ENCODE measurements at regions not wholly inside any gene's neighbourhood (a gene's known extent, or its start where the extent isn't known, plus 50 kb on each side); places are given as distances from the start of the nearest gene placed in this dataset.
A peak's percentile ranks its signal among the peaks of the same experiment; 100 is the strongest.

- POLR2A ChIA-PET (ENCODE audit: unreplicated experiment), result no interaction called here
- no peaks in the 10 kb centered on the region for H3K36me3 ChIP-seq (ENCODE audit: control insufficient read depth, insufficient read depth, low read length)
- CTCF ChIA-PET, result no interaction called here
- H4K91ac ChIP-seq (ENCODE audit: insufficient read depth, low read depth, low read length), result peak overlapping the region; percentile 76; the same call in 1 of the 2 replicates
- no peaks in the 10 kb centered on the region for H3K9me3 ChIP-seq (ENCODE audit: control insufficient read depth, insufficient read depth, low read length)
- H3K23ac ChIP-seq (ENCODE audit: low read depth, low read length), result no peak overlapping the region
- ATAC-seq (ENCODE audit: low read depth), result no peak
- H3K4ac ChIP-seq (ENCODE audit: low read depth, low read length), result peak overlapping the region; percentile 78
- in situ Hi-C loops (cut with MboI; ENCODE audit: low sequenced_read_pairs), result no loop called here
- H2AK5ac ChIP-seq (ENCODE audit: low read depth, low read length), result peak overlapping the region; percentile 75
- no peaks in the 10 kb centered on the region for H3K27me3 ChIP-seq (ENCODE audit: control insufficient read depth, insufficient read depth, low read length)
- dilution Hi-C loops (cut with HindIII; ENCODE audit: low sequenced_read_pairs, unreplicated experiment), result no loop called here
- H2BK120ac ChIP-seq (ENCODE audit: low read depth, low read length), result peak overlapping the region; percentile 55
- no CpG with 5 or more reads among the region's 2 CpGs for WGBS, 2 experiments (ENCODE audit: extremely low coverage in 2 of 2, insufficient read length in 1 of 2)
- no peak overlapping the region for H2AFZ ChIP-seq (replicated peaks; ENCODE audit: low read length, poor library complexity)
- H3K14ac ChIP-seq (replicated peaks; ENCODE audit: low read depth, low read length), result 0 out of 2 replicates have a peak overlapping the region, but pooled peaks have one; percentile 77
- intact Hi-C loops (cut with micrococcal nuclease), result loop anchor here (2.0 kb wide), 1 partner anchor 14 kb away; no protein-coding TSS in a partner anchor
- H4K5ac ChIP-seq (ENCODE audit: low read depth, low read length), result peak overlapping the region; percentile 75; the same call in 1 of the 2 replicates
- H3K56ac ChIP-seq (ENCODE audit: extremely low read depth, insufficient read depth, low read length), result no peak overlapping the region
- H3K18ac ChIP-seq (ENCODE audit: low read depth, low read length), result peak overlapping the region; percentile 76; the same call in 1 of the 2 replicates
- peak overlapping the region; percentile 97 for H2BK15ac ChIP-seq (ENCODE audit: low read depth, low read length)
- peaks cover 13 to 31% of the 10 kb centered on the region in 2 experiments for H3K79me1 ChIP-seq (ENCODE audit: low read depth in 1 of 2, low read length in 2 of 2)
- H3K9me1 ChIP-seq (ENCODE audit: insufficient read depth, low read length), result peaks cover 3% of the 10 kb centered on the region
- no peak overlapping the region for H3K9ac ChIP-seq (ENCODE audit: low read depth, low read length)
- no peak overlapping the region for H2AK9ac ChIP-seq (replicated peaks; ENCODE audit: low read depth, low read length, poor library complexity)
- TF ChIP-seq MAFK (IDR thresholded peaks at IDR 0.05; ENCODE audit: low read depth, low read length) (no peak), MAZ (IDR thresholded peaks at IDR 0.05; ENCODE audit: borderline replicate concordance, low read depth, low read length) (no peak), BHLHE40 (IDR thresholded peaks at IDR 0.05; ENCODE audit: low read depth, low read length) (no peak), SMC3 (IDR thresholded peaks at IDR 0.05; ENCODE audit: low read depth, low read length) (no peak)
- peaks cover 16% of the 10 kb centered on the region for H3K4me1 ChIP-seq (ENCODE audit: control insufficient read depth, insufficient read depth, low read length)
- H3K27ac ChIP-seq (ENCODE audit: insufficient read depth, low read length), result no peak overlapping the region; the same call in 1 of the 2 replicates
- H4K8ac ChIP-seq (ENCODE audit: low read depth in 2 of 2, low read length in 2 of 2), result 0 out of 4 replicates have a peak overlapping the region, but pooled peaks of 1 of the 2 experiments have one; percentile 55
- H2BK5ac ChIP-seq (ENCODE audit: low read depth, low read length, poor library complexity, severe bottlenecking), result no peak overlapping the region
- H3K4me2 ChIP-seq (ENCODE audit: low read depth, low read length), result no peak overlapping the region
- no peaks in the 10 kb centered on the region; the same call in 1 of the 2 replicates for H4K20me1 ChIP-seq (ENCODE audit: insufficient read depth, low read length)
- no TSS peak for BruUV-seq (replicated peaks)
- H3K4me3 ChIP-seq (ENCODE audit: insufficient read depth, low read depth, low read length), result no peak overlapping the region
- peak overlapping the region; percentile 74 for H2BK20ac ChIP-seq (ENCODE audit: low read depth, low read length)
- DNase-seq, result no peak
Observed at GRCh38 chr5:119301210-119301609, 54.6 kb upstream of the TNFAIP8 start.
